ENCODE measurements at regions not wholly inside any gene's neighbourhood (a gene's known extent, or its start where the extent isn't known, plus 50 kb on each side); places are given as distances from the start of the nearest gene placed in this dataset.

DNA sequence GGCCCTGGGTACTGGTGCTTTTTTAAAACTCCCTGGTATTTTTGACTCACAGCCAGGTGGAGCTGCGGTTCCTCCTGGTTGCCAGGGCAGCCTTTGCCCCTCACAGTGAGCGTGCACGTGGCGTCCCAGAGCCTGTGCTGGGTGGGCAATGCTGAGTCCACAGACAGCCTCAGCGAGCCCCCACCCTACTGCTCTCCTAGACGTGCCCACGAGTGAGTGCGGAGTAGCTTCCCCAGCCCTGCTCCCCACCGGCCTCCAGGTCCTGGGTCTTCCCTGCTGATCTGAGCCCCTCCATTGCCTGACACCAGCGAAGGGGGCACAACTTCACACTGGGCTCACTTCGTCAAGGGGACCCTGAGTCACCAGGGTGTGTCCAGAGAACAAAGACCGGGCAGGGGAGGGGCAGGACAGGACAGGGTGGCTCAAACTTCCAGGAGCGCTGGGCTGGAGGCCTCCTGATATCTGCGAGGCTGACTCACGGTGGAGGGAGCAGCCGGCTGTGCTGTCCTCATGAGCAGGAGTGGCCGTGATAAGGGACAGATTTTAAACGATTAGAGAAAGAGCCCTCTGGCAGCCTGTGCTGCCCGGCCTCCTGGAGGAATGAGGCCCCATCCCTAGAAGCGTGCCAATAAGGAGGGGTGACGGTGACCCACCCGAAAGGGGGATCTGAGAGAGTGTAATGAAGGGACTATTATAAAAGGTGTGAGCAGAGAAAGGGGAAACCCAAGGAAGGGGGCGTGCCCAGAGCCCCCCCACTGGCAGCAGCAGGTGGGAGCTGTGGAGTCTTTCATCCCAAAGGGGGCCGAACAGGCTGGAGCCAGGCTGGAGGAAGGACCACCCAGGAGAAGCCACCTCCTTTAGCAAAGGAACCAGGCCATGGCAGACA is 129.3 kb upstream of the FGF3 start:
- TF ChIP-seq GATA2 (IDR thresholded peaks at IDR 0.05; ENCODE audit: low read depth, low read length) (peak; percentile 53), GATA3 (IDR thresholded peaks at IDR 0.05; ENCODE audit: low read depth, low read length) (no peak)

DNA sequence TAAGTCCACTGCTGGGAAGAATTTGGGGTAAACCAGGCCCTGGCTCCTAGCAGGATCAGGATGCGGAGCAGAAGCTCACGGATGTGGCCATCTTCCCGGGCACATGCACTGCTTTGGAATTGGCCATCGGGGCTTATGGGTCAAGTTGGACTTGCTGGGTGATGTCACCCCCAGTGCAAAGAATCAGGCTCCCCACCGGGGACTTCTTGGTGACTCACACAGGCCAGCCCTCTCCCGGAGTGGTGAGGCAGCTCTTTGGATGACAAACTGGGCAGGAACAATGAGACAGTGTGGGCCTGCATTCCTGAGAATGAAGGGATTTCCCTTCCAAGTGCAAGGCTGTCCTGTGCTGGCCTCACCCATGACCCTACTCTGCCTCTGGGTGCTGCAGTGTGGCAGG is 128.8 kb upstream of the ANO1 start:
- TF ChIP-seq GATA3 (IDR thresholded peaks at IDR 0.05; ENCODE audit: low read depth, low read length) (no peak), GATA2 (IDR thresholded peaks at IDR 0.05; ENCODE audit: low read depth, low read length) (no peak)

DNA sequence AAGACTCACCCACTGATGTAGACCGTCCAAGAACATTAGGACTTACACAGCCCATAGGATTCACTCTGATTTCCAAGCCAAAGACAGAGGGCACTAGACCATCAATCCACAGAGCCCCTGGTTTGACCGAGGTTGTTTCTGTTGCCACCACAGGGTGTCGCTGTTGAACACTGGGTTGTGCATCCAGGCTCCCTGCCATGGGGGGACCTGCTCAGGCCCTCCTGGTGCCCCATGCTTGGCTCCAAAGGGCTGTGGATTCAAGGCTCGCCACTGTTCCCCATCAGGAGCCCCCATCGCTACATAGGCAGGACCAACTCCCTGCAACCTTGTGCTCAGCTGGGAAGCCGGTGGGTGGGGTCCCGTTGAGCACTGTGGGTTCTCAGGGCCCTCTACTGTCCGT is 128.0 kb upstream of the ANO1 start:
- TF ChIP-seq GATA2 (IDR thresholded peaks at IDR 0.05; ENCODE audit: low read depth, low read length) (no peak), GATA3 (IDR thresholded peaks at IDR 0.05; ENCODE audit: low read depth, low read length) (no peak)

DNA sequence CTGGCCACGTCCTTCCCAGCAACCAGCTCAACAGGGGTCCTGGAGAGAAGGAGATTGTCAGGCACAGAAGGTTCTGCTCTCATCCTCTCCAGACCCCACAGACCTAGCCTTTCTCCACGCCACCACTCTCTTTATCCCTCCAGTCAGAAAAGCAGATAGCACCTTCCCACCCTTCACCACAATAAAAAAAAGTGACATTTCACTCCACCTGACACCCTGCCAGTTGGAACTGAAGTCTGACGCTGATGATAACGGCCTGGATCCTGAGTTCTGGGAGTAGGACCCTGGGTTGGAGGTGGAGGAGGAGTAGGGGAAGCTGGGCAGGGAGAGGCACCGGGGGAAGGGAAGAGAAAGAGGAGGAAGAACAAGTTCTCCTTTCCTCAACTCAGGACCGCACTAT is 127.5 kb upstream of the ANO1 start:
- TF ChIP-seq GATA3 (IDR thresholded peaks at IDR 0.05; ENCODE audit: low read depth, low read length): no peak
- no peak for TF ChIP-seq GATA2 (IDR thresholded peaks at IDR 0.05; ENCODE audit: low read depth, low read length)

DNA sequence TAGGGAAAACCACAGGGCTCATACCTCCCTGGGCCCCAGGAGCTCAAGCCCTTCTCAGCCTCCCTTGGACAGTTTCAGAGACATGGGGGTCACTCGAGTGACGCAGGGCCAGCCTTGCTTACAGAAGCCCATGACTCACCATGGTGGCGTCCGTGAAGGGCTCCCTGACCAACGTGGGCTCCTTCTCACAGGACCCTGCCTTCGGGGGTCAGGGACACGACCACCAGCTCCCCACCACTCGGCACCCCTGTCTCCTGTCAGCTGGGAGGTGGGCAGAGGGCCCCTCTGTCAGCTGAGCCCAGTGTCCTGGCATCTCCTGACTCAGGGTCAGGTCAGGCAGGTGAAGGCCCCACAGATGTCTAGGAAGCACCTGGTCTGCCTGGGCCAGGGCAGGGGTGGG is 126.3 kb upstream of the ANO1 start:
- TF ChIP-seq GATA3 (IDR thresholded peaks at IDR 0.05; ENCODE audit: low read depth, low read length) (no peak), GATA2 (IDR thresholded peaks at IDR 0.05; ENCODE audit: low read depth, low read length) (no peak)

DNA sequence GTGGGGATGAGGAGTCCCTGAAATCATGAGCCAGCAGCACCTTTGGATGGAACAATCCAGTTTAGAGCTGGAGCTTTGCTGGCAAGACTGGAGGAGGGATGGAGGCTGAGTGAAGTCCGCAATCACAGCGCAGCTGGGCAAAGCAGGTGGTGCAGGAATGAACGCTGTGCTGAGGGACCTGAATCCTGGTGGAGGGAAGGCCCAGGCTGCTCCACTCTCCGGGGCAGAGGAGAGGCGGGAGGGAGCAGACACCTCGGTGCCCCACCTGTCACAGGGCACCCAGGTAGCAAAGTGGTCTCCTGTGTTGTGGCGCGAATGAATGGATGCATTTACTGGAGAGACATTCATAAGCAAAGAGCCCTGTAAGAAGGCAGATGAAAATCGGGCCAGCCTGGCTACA is 124.8 kb upstream of the ANO1 start:
- TF ChIP-seq GATA3 (IDR thresholded peaks at IDR 0.05; ENCODE audit: low read depth, low read length): no peak
- no peak for TF ChIP-seq GATA2 (IDR thresholded peaks at IDR 0.05; ENCODE audit: low read depth, low read length)

DNA sequence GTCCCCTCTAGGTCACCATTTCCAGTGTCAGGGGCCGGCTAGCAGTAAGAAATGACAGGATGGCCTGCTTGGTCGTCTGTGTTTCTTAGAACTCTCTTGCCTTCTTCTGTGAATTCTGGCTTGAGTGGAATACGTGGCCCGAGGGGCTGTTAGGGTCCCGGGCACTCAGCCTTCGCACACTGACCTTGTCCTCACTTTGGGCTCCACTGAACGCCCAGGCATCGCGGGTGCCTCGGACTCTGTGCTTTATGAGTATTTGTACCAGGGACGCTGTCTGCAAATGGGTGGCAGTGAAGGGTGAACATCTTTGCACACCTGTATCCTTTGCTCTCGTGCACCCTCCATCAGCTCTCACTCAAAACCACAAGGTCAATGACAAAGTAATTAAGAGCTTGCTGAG is 123.4 kb upstream of the ANO1 start:
- TF ChIP-seq GATA2 (IDR thresholded peaks at IDR 0.05; ENCODE audit: low read depth, low read length): no peak
- TF ChIP-seq GATA3 (IDR thresholded peaks at IDR 0.05; ENCODE audit: low read depth, low read length): no peak

DNA sequence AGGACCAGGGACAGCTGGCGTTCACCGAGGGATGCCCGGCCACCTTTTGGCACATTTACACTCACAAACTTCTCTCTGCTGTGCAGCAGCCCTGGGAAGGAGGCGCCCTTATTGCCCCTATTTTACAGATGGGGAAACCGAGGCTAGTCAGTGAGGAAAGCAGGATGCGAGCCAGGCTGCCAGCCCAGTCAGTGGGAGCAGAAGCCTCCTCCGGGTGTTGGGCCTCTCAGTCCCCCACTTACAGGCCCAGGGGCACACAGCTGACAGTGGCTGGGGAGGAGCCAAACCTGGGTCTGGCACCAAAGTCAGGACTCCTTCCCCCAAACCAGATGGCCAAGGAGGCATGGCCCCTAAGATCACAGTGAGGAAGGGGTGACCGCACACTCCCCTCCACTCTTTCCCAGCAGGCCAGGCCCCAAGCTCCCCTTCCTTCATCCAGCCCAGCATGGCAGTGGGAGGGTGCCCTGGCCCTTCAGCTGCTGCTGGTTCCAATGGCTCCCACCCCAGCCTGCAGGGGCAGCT is 121.4 kb upstream of the ANO1 start:
- TF ChIP-seq GATA2 (IDR thresholded peaks at IDR 0.05; ENCODE audit: low read depth, low read length) (no peak), GATA3 (IDR thresholded peaks at IDR 0.05; ENCODE audit: low read depth, low read length) (no peak)

DNA sequence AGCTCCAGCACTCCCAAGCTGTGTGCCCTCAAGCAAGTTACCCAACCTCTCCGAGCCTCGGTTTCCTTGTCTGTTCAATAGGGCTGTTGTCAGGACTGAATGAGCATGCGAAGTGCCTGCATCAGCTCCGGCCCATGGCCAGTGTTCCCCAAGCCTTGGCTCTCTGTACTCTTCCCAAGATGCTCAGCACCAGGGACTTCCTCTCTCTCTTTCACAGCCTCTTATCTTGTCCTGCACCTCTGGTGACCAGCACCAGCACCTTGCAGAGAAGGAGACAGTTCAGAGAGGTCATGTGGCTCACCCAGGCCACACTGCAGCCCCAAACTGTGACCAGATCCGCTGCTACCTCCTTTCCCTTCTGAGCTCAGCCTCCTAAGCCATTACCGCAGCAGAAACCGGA is 120.3 kb upstream of the ANO1 start:
- TF ChIP-seq GATA3 (IDR thresholded peaks at IDR 0.05; ENCODE audit: low read depth, low read length): no peak
- TF ChIP-seq GATA2 (IDR thresholded peaks at IDR 0.05; ENCODE audit: low read depth, low read length): no peak

DNA sequence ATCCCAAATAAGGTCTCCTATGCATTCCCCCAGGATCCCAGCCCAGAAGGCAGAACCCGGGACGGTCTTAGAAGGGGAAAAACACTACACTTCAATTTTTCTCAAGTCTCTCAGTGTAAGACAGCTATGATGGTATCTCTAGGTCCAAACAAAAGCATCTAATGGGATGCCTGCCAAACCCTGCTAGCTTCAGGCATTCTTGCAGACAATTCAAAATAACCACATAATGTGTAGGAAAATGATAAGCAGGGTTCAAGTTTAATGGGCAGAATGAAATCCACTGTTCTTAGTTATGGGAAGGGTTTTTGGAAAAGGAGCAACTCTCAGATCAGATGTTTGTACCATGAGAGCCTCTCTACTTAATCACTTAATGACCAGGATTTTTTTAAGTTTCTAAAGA is 119.8 kb upstream of the ANO1 start:
- TF ChIP-seq GATA2 (IDR thresholded peaks at IDR 0.05; ENCODE audit: low read depth, low read length): no peak
- TF ChIP-seq GATA3 (IDR thresholded peaks at IDR 0.05; ENCODE audit: low read depth, low read length): no peak

DNA sequence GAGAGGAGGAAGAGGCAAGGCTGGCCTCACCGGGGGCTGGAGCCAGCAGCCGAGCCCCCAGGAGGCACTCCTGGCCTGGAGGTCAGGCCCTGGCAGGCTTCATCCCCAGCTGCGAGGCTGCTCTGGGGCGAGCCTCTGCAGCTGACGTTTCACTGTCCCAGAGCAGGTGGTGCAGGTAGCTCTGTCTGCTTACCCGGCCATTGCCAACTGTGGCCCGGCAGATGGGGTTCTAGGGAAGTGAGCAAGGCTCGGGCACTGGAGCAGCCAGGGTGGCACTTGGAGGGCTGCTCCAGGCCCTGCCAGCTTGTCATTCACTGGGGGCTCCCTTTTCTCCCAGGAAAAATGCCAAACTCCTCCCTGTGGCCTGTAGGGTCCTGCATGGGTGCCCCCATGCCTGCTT is 118.7 kb upstream of the ANO1 start:
- no peak for TF ChIP-seq GATA2 (IDR thresholded peaks at IDR 0.05; ENCODE audit: low read depth, low read length)
- no peak for TF ChIP-seq GATA3 (IDR thresholded peaks at IDR 0.05; ENCODE audit: low read depth, low read length)

DNA sequence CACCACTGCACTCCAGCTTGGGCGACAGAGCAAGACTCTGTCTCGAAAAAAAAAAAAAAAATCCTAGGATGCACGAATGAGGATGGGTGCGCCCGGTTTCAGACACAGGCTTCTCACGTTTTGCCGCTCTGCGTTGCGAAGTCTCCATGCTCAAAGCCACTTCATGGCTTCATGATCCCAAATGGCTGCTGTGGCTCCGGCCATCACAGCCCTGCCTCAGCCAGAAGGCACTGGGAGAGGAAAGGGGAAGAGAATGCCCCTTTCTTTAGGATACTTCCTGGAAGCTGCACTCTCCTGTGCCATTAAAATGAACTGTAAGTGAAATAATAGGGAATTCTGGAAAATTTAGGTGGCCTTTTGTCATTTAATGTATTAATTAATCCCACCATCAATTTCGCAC is 116.4 kb upstream of the ANO1 start:
- no peak for TF ChIP-seq GATA2 (IDR thresholded peaks at IDR 0.05; ENCODE audit: low read depth, low read length)
- TF ChIP-seq GATA3 (IDR thresholded peaks at IDR 0.05; ENCODE audit: low read depth, low read length): no peak

DNA sequence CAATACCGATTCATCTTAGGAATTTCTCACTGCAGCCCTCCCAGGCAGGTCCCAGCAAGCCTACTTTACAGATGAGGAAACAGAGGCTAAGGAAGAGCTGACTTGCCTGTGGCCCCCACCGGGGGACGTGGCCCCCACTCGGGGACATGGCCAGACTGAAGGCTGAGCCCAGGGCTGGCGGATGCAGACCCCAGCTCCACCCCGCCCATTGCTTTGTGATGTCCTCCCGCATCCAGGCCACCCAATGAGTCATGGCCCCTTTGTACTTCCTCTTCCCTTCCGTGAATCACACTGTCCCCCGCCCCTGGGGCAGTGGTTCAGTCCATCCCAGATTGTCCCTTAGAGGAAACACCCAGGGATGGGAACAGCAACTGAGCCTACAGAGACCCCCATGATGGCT is 116.0 kb upstream of the ANO1 start:
- TF ChIP-seq GATA2 (IDR thresholded peaks at IDR 0.05; ENCODE audit: low read depth, low read length) (no peak), GATA3 (IDR thresholded peaks at IDR 0.05; ENCODE audit: low read depth, low read length) (no peak)

DNA sequence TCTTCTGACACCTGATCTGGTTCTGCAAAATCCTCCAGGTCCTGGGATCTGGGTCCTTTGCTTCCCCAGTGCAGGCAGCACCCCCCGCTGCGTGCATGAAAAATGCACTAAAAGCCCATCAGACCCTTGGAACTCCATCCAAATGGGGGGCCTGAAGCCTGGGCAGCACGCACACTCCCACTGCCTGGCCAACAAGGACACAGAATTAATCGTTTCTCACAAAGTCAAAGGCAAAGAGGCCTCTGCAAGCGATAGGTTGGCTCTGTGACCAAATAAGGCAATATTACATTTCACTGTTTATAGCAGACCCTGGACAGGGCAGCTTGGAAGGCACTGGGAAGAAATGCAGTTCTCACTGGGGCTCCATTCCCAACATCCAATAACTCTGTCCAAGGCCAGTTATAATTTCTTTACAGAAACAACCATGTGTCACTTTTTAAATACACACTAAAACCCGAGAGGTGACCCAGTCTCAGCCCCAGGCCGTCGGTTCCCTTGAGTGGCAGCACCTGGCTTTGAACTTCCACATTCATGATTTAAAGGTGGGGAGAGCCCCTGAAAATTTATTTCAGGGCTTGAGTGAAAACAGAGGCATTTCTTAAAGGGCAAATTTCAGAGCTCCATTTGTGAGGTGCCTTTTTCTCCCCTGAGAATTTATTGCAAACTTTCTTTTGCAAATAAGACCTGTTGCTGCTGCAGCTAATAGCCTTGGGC is 114.4 kb upstream of the ANO1 start:
- TF ChIP-seq GATA3 (IDR thresholded peaks at IDR 0.05; ENCODE audit: low read depth, low read length) (no peak), GATA2 (IDR thresholded peaks at IDR 0.05; ENCODE audit: low read depth, low read length) (no peak)

DNA sequence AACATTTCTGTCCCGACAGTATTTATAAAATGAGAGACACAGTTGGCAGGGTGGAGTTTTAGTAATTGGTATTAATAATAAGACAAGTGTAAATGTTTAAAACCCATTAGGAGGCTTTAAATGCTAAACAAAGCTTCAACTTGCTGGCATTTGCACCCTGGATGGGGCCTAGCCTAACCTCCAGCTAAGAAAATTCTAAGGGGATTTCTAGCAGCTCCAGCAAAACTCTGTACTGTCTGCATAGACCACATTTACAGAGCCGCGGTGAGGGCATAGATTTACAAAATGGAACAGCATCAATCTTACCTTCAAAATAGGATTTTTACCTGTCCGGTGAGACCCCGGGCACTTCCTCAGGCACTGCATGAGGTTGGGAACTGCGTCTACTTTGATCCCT is 113.9 kb upstream of the ANO1 start:
- TF ChIP-seq GATA2 (IDR thresholded peaks at IDR 0.05; ENCODE audit: low read depth, low read length) (no peak), GATA3 (IDR thresholded peaks at IDR 0.05; ENCODE audit: low read depth, low read length) (no peak)
